ENCODE measurements at regions not wholly inside any gene's neighbourhood (a gene's known extent, or its start where the extent isn't known, plus 50 kb on each side); places are given as distances from the start of the nearest gene placed in this dataset.
"Not testable (repeated sequence)": the region's sequence is repeated elsewhere in the genome, so short reads cannot be mapped to it uniquely, and the experiment has no call there.

DNA sequence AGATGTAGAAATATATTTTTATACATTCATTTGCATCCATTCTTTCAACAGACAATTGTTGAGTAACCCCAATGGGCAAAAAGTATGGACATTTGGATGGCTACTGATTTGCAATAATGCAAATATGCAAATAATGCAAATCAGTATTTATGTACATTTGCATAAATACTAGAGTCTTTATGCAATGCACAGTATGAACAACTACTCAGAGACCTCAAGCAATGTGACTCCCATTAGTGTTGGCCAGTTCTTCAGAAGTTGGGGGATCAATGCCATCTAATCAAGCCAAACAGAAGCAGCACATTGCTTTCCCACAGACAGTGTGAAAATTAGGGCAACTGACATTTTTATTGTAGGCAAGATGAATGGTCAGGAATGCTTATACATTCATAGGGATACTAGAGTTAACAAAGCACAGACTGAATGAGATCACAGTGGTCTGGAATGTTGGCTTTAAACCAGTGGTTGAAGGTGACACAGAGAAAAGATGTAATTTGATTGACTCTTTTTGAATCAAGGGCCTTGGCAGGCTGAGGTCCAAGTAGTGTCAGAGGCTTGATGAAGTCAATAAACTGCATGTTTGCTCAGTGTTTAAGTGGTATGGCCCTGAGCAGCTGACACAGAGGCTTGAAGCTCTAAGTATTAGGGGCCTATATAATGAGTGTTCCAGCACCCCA, 256.6 kb downstream of the CTH start:
- DNase-seq (ENCODE audit: low read depth in 4 of 4, low spot score in 2 of 4) = no peak

DNA sequence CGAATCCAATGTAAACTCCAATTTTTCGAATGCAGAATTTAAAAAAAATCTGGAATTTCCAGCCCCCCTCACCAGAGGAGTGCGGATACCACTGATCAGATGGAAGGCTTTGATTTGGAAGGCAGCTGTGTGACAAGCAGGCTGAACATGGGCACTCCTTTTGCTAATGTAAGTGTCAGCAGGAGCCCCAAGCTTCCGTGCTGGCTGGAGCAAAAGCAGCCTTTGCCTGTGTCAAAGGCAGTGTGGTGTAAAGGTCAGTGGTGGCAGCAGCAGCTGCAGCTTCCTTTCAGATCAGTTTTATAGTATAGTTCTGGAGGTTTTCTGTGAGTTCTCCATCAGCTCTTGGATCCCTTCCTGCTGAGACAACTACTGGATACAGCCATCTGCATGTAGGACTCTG, 259.9 kb downstream of the CTH start:
- DNase-seq (ENCODE audit: low read depth in 4 of 4, low spot score in 2 of 4) = no peak

- no peak for DNase-seq (ENCODE audit: low read depth in 4 of 4, low spot score in 2 of 4)
Observed at GRCh38 chr1:70672442-70672888, 261.4 kb downstream of the CTH start.

GRCh38 chr1:70674941-70675685, 264.0 kb downstream of the CTH start:
- no peak for DNase-seq (ENCODE audit: low read depth in 4 of 4, low spot score in 2 of 4)

GRCh38 chr1:70675737-70676156, 264.7 kb downstream of the CTH start:
- DNase-seq (ENCODE audit: low read depth in 4 of 4, low spot score in 2 of 4) = no peak

DNA sequence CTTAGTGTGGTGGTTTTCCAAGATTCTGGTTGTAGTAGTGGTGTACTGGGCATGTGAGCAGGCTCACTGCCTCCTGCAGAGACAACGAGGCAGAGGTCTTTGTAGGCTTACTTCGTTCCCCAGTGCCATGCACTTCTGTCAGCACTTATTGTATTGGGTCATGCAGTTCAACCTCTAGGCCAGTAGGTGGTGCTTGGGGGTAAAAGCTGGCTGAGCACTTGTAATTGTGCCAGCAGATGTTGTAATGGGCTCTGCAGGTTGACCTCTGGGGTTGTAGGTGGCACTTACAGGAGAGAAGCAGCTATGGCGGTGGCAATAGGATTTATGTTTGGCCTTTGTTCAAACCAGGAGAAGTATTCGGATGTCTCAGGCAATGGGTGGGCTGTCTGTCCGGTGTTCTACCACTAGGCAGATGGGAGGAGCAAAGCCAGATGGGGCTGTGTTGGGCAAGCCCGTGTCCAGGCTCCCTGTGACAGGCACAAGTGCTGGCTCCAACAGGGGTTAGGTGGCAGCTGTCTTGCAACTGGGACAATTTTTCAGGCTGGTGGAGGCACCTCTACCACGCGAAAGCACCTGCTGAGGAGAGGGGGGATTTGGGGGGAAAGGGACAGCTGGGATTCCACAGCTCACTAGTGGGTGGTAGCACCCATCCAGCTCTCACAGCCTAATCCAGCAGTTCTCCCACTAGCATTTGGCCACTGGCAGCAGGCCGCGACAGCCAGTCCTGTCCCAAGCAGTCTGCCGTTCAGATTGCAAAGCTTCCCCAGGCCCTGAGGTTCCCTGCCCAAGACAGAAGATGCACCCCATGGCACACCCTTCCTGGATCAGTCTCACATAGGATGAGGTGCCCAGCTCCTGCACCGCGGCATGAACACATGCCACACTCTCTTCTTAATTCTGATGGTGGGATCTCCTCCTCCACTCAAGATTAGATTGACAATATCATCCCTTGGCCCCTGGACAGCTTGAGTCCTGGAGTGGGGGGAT, 274.5 kb downstream of the CTH start:
- DNase-seq (ENCODE audit: low read depth in 4 of 4, low spot score in 2 of 4) = no peak

- no peak for DNase-seq (ENCODE audit: low read depth in 4 of 4, low spot score in 2 of 4)
Observed at GRCh38 chr1:70688580-70688979, 277.5 kb downstream of the CTH start.

GRCh38 chr1:70706381-70707037, 295.4 kb downstream of the CTH start:
- no peak for DNase-seq (ENCODE audit: low read depth in 4 of 4, low spot score in 2 of 4)

GRCh38 chr1:70707214-70707613, 296.1 kb downstream of the CTH start:
- no peak for DNase-seq (ENCODE audit: low read depth in 4 of 4, low spot score in 2 of 4)

DNA sequence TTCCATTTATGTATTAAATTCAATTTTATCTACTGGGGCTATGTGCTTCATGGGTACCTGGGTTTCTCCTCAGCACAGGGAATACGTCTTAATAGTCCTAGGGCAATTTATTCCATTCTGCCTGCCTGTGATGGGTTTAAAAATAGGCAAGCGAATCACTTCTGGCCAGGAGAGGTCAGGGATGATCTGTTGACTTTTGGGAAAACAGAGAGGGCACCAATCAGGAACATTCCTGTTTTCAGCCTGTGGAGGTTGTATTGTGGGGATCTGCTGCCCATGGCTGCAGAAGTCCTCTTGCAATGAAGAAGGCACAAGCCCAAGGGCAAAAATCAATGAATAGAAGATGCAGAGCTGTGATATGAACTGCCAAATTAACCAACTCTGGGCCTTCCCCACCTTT, 303.1 kb downstream of the CTH start:
- DNase-seq (ENCODE audit: low read depth in 4 of 4, low spot score in 2 of 4) = no peak

- no peak for DNase-seq (ENCODE audit: low read depth in 4 of 4, low spot score in 2 of 4)
Observed at GRCh38 chr1:70717211-70717610, 306.1 kb downstream of the CTH start.

- DNase-seq (ENCODE audit: low read depth in 4 of 4, low spot score in 2 of 4) = no peak
Observed at GRCh38 chr1:70717656-70718055, 306.6 kb downstream of the CTH start.

- DNase-seq (ENCODE audit: low read depth in 4 of 4, low spot score in 2 of 4) = no peak
Observed at GRCh38 chr1:70718086-70718630, 307.1 kb downstream of the CTH start.

DNA sequence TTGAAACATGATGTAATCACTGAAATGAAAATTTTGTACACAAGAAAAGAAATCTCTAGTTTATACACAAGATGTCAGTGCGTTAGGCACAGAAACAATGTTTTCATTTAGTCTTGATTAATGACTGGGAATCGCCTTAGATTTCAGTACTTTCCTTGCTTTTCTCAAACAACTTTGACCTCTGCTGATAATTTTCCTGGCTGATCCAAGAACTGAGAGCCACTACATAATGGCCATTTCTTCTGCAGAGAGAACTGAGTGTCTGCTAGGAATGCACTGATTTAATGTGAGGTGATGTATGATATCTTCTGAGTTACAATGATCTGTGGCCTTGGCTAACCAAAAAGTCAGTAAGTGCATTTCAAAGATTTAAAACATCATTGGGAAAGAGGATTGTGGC, 308.1 kb downstream of the CTH start:
- DNase-seq (ENCODE audit: low read depth in 4 of 4, low spot score in 2 of 4) = no peak

- no peak for DNase-seq (ENCODE audit: low read depth in 4 of 4, low spot score in 2 of 4)
Observed at GRCh38 chr1:70720109-70720508, 309.0 kb downstream of the CTH start.

GRCh38 chr1:70720521-70720920, 309.5 kb downstream of the CTH start:
- no peak for DNase-seq (ENCODE audit: low read depth in 4 of 4, low spot score in 2 of 4)

- no peak for DNase-seq (ENCODE audit: low read depth in 4 of 4, low spot score in 2 of 4)
Observed at GRCh38 chr1:70727886-70728489, 316.9 kb downstream of the CTH start.

DNA sequence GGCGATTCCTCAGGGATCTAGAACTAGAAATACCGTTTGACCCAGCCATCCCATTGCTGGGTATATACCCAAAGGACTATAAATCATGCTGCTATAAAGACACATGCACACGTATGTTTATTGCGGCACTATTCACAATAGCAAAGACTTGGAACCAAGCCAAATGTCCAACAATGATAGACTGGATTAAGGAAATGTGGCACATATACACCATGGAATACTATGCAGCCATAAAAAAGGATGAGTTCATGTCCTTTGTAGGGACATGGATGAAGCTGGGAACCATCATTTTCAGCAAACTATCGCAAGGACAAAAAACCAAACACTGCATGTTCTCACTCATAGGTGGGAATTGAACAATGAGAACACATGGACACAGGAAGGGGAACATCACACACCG, 311.1 kb downstream of the PTGER3 start:
- not testable (repeated sequence) for DNase-seq (ENCODE audit: low read depth in 4 of 4, low spot score in 2 of 4)

GRCh38 chr1:70737125-70737524, 310.5 kb downstream of the PTGER3 start:
- no peak for DNase-seq (ENCODE audit: low read depth in 4 of 4, low spot score in 2 of 4)

DNA sequence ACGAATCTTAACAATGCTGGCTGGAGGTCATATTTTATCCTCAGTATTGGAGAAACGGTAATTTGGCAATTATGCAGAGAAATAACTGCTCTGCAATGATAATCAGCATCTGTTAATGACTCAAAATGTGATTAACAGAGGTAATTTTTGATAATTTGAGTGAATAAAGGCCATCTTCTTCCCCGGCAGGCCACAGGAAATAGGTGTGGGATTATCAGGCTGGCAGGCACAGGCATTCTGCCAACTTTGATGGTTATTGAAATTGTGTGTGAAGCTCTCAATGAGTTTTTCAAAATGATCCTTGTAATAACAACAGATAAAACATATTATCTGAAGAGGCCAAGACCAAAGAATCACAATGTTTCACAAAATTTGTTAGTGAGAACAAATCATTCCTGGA, 309.0 kb downstream of the PTGER3 start:
- no peak for DNase-seq (ENCODE audit: low read depth in 4 of 4, low spot score in 2 of 4)
